OCI-LY1 (cell line): ENCODE measurements at regions not wholly inside any gene's neighbourhood (a gene's known extent, or its start where the extent isn't known, plus 50 kb on each side); places are given as distances from the start of the nearest gene placed in this dataset.

ENCODE experiments used
- EZH2 ChIP-seq: fragments of 200-600 bp; sonication (generic), shearing (Covaris generic); IDR thresholded peaks from 2 replicates; pipeline ENCODE4 v1.8.0; 2017; ENCODE audit warnings: borderline replicate concordance, mixed run types, mild to moderate bottlenecking, antibody characterized with exemption, low read length, moderate library complexity, mixed read lengths
- TF ChIP-seq, protein P1 (sequence below): fragments of 200-600 bp; sonication (generic), shearing (Covaris generic); IDR thresholded peaks from 2 replicates; pipeline ENCODE4 v1.5.1; 2017; ENCODE audit warnings: mild to moderate bottlenecking, antibody characterized with exemption, low read length, moderate library complexity, mixed read lengths

DNA sequence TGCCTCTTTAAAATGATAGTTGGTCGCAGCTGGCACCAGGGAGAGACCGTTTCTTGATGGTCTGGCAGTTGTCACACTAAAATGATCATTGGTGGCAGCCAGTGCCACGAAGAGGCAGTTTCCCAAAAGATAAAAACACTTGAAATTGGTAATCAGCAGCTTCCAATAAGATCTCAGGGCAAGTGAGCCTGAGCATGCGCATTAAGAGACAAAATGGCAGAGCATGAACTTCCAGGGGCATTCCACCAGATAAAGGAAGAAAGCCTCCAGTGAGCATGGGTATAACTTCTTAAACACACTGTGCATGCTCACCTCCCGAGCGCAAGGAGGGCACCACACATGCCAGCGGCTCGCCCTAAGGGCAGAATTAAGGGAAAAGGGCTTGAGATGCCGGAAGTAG is 1594.2 kb upstream of the CDH9 start:
- TF ChIP-seq, protein P1, sequence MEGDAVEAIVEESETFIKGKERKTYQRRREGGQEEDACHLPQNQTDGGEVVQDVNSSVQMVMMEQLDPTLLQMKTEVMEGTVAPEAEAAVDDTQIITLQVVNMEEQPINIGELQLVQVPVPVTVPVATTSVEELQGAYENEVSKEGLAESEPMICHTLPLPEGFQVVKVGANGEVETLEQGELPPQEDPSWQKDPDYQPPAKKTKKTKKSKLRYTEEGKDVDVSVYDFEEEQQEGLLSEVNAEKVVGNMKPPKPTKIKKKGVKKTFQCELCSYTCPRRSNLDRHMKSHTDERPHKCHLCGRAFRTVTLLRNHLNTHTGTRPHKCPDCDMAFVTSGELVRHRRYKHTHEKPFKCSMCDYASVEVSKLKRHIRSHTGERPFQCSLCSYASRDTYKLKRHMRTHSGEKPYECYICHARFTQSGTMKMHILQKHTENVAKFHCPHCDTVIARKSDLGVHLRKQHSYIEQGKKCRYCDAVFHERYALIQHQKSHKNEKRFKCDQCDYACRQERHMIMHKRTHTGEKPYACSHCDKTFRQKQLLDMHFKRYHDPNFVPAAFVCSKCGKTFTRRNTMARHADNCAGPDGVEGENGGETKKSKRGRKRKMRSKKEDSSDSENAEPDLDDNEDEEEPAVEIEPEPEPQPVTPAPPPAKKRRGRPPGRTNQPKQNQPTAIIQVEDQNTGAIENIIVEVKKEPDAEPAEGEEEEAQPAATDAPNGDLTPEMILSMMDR: no peak
- no peak for TF ChIP-seq EZH2
